ENCODE measurements at regions not wholly inside any gene's neighbourhood (a gene's known extent, or its start where the extent isn't known, plus 50 kb on each side); places are given as distances from the start of the nearest gene placed in this dataset.

GRCh38 chr7:18201350-18201749, 173.7 kb upstream of the PRPS1L1 start:
- DNase-seq (ENCODE audit: low spot score) = no peak

- DNase-seq (ENCODE audit: low spot score) = no peak
Measured at GRCh38 chr7:18202315-18203045, 174.8 kb upstream of the PRPS1L1 start.

- DNase-seq (ENCODE audit: low spot score) = no peak
Measured at GRCh38 chr7:18206331-18206730, 178.7 kb upstream of the PRPS1L1 start.

GRCh38 chr7:18208921-18209320, 181.3 kb upstream of the PRPS1L1 start:
- DNase-seq (ENCODE audit: low spot score) = no peak

GRCh38 chr7:18210377-18210776, 182.7 kb upstream of the PRPS1L1 start:
- no peak for DNase-seq (ENCODE audit: low spot score)

GRCh38 chr7:18210788-18211187, 183.1 kb upstream of the PRPS1L1 start:
- no peak for DNase-seq (ENCODE audit: low spot score)

GRCh38 chr7:18212308-18212707, 184.7 kb upstream of the PRPS1L1 start:
- no peak for DNase-seq (ENCODE audit: low spot score)

GRCh38 chr7:18212758-18213157, 185.1 kb upstream of the PRPS1L1 start:
- no peak for DNase-seq (ENCODE audit: low spot score)

- no peak for DNase-seq (ENCODE audit: low spot score)
Measured at GRCh38 chr7:18213652-18214051, 186.0 kb upstream of the PRPS1L1 start.

- no peak for DNase-seq (ENCODE audit: low spot score)
Measured at GRCh38 chr7:18216270-18216669, 188.6 kb upstream of the PRPS1L1 start.

GRCh38 chr7:18221377-18222293, 194.0 kb upstream of the PRPS1L1 start:
- DNase-seq (ENCODE audit: low spot score) = no peak

GRCh38 chr7:18222636-18223035, 195.0 kb upstream of the PRPS1L1 start:
- no peak for DNase-seq (ENCODE audit: low spot score)

GRCh38 chr7:18224138-18224537, 196.5 kb upstream of the PRPS1L1 start:
- no peak for DNase-seq (ENCODE audit: low spot score)

- DNase-seq (ENCODE audit: low spot score) = no peak
Measured at GRCh38 chr7:18225067-18225466, 197.4 kb upstream of the PRPS1L1 start.

GRCh38 chr7:18226598-18226997, 199.0 kb upstream of the PRPS1L1 start:
- DNase-seq (ENCODE audit: low spot score) = no peak

GRCh38 chr7:18228686-18229085, 201.0 kb upstream of the PRPS1L1 start:
- DNase-seq (ENCODE audit: low spot score) = no peak

- no peak for DNase-seq (ENCODE audit: low spot score)
Measured at GRCh38 chr7:18230271-18230670, 202.6 kb upstream of the PRPS1L1 start.

- DNase-seq (ENCODE audit: low spot score) = no peak
Measured at GRCh38 chr7:18231854-18232253, 204.2 kb upstream of the PRPS1L1 start.

- DNase-seq (ENCODE audit: low spot score) = no peak
Measured at GRCh38 chr7:18234519-18234918, 206.9 kb upstream of the PRPS1L1 start.

- DNase-seq (ENCODE audit: low spot score) = no peak
Measured at GRCh38 chr7:18235819-18236218, 208.2 kb upstream of the PRPS1L1 start.

GRCh38 chr7:18239212-18239611, 211.6 kb upstream of the PRPS1L1 start:
- no peak for DNase-seq (ENCODE audit: low spot score)

GRCh38 chr7:18241543-18242231, 214.0 kb upstream of the PRPS1L1 start:
- DNase-seq (ENCODE audit: low spot score) = no peak

- DNase-seq (ENCODE audit: low spot score) = no peak
Measured at GRCh38 chr7:18243731-18244130, 216.1 kb upstream of the PRPS1L1 start.

Measured in RKO (cell line).